ENCODE measurements at regions not wholly inside any gene's neighbourhood (a gene's known extent, or its start where the extent isn't known, plus 50 kb on each side); places are given as distances from the start of the nearest gene placed in this dataset.

DNA sequence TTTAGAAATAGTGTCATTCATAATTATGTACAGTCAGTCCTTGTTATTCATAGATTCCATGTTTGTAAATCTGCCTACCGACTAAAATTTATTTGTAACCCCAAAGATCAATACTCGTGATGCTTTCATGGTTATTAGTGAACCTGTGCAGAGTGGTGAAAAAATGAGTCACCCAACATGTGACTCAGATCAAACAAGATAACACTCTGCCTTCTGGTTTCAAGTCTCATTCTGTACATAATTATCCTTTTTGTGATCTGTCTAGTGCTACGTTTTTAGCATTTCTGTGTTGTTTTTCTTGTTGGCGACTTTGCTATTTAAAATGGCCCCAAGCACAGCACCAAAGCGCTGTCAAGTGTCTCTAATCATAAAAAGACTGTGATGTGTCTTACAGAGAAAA, 274.7 kb downstream of the SUCLA2 start:
- Mint-ChIP-seq H3K27me3 (ENCODE audit: low read depth) (no peaks in the 10 kb centered on the region), H3K4me1 (no peaks in the 10 kb centered on the region), H3K27ac (ENCODE audit: unreplicated experiment) (no peak overlapping the region), H3K9me3 (peaks cover 3% of the 10 kb centered on the region), H3K4me3 (no peak overlapping the region), H3K36me3 (ENCODE audit: low read depth) (no peaks in the 10 kb centered on the region)
- TF ChIP-seq, protein P1, sequence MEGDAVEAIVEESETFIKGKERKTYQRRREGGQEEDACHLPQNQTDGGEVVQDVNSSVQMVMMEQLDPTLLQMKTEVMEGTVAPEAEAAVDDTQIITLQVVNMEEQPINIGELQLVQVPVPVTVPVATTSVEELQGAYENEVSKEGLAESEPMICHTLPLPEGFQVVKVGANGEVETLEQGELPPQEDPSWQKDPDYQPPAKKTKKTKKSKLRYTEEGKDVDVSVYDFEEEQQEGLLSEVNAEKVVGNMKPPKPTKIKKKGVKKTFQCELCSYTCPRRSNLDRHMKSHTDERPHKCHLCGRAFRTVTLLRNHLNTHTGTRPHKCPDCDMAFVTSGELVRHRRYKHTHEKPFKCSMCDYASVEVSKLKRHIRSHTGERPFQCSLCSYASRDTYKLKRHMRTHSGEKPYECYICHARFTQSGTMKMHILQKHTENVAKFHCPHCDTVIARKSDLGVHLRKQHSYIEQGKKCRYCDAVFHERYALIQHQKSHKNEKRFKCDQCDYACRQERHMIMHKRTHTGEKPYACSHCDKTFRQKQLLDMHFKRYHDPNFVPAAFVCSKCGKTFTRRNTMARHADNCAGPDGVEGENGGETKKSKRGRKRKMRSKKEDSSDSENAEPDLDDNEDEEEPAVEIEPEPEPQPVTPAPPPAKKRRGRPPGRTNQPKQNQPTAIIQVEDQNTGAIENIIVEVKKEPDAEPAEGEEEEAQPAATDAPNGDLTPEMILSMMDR (conservative IDR thresholded peaks at IDR 0.05) = no peak
- no peak for DNase-seq (ENCODE audit: low read depth, low spot score)

DNA sequence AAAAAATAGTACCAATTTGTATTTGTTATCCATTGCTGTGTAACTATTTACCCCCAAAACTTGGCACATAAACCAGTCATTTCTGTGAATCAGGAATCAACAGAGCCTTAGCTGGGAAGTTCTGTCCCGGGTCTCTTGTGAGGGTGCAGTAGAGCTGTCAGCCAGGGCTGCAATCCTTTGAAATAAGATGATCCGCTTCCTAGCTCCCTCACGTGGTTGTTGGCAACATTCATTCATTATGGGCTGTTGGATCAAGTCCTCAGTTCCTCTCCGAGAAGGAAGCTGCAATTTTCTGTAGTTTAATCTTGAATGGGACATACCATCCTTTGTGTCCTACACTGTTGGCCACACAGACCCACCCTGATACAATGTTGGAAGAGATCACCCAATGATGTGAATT, 277.2 kb downstream of the SUCLA2 start:
- Mint-ChIP-seq H3K9me3 (peaks cover 3% of the 10 kb centered on the region), H3K4me3 (no peak overlapping the region), H3K27me3 (ENCODE audit: low read depth) (no peaks in the 10 kb centered on the region), H3K27ac (ENCODE audit: unreplicated experiment) (no peak overlapping the region), H3K36me3 (ENCODE audit: low read depth) (no peaks in the 10 kb centered on the region), H3K4me1 (no peaks in the 10 kb centered on the region)
- TF ChIP-seq, protein P1 (conservative IDR thresholded peaks at IDR 0.05) = no peak
- DNase-seq (ENCODE audit: low read depth, low spot score) = no peak

DNA sequence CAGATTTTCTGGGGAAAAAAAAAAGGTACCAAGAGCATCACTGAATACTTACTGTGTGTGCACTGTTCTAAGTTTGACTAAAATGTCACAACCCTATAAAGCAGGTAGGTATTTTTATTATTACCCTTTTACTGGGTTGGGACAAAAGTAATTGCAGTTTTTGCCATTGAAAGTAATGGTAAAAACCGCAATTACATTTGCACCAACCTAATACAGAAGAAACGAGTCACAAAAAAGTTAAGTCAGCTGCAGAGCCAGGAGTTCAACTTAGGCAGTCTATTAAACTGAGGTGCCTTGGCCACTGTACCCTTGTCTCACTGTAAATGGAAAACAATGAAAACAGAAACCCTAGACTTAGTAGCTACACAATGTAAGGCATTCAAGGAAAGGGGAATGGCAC, 281.9 kb downstream of the SUCLA2 start:
- Mint-ChIP-seq H3K9me3 (no peaks in the 10 kb centered on the region), H3K27ac (ENCODE audit: unreplicated experiment) (no peak overlapping the region)
- TF ChIP-seq, protein P1 (conservative IDR thresholded peaks at IDR 0.05) = no peak

DNA sequence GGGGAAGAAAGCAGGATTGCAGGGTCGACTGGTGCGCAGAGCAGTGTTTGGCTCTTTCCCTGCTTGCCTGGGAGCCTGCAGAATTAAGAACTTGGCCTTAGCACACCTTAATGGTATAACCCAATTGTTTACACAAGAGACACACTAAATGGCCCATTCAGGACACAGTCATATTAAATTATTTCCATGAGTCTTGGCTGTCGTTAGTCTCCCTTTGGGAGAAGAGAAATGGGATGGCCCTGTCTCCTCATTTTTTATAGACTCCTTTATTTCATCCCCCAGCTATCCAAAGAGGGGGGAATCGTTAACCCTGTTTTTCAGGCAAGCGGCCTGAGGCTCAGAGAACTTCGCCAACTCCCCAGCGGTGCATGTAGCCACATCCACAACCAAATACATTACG, 282.5 kb downstream of the SUCLA2 start:
- Mint-ChIP-seq H3K36me3 (ENCODE audit: low read depth) (no peaks in the 10 kb centered on the region), H3K4me3 (no peak overlapping the region), H3K27me3 (ENCODE audit: low read depth) (no peaks in the 10 kb centered on the region), H3K27ac (ENCODE audit: unreplicated experiment) (no peak overlapping the region), H3K9me3 (no peaks in the 10 kb centered on the region), H3K4me1 (no peaks in the 10 kb centered on the region)
- TF ChIP-seq, protein P1 (conservative IDR thresholded peaks at IDR 0.05) = no peak
- DNase-seq (ENCODE audit: low read depth, low spot score) = no peak

More for the DNA sequence above, 281.9 kb downstream of the SUCLA2 start:
- Mint-ChIP-seq H3K36me3 (ENCODE audit: low read depth) (no peaks in the 10 kb centered on the region), H3K4me3 (no peak overlapping the region), H3K4me1 (no peaks in the 10 kb centered on the region), H3K27me3 (ENCODE audit: low read depth) (no peaks in the 10 kb centered on the region)
- no peak for DNase-seq (ENCODE audit: low read depth, low spot score)

DNA sequence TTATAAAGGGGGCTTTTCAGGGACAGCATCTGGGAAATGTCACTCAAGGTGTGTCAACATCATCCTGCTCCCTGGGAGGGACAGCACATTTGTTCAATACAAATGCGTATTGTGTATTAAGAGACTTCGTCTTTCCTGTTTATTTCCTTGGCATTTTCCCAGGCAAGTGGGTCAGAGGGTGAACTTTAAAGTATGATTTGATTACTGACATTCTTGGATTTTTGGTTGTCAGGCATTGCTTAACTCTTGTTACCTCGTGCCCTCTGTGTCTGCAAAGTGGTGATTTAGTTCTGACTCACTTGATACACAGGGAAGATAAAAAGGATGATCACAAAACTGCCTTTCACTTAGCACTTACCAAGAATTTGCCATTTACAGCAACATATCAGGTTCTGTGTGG, 292.7 kb downstream of the SUCLA2 start:
- Mint-ChIP-seq H3K4me3 (no peak overlapping the region), H3K27ac (ENCODE audit: unreplicated experiment) (no peak overlapping the region), H3K4me1 (no peaks in the 10 kb centered on the region), H3K9me3 (peaks cover 3% of the 10 kb centered on the region), H3K27me3 (ENCODE audit: low read depth) (no peaks in the 10 kb centered on the region), H3K36me3 (ENCODE audit: low read depth) (peaks cover 3% of the 10 kb centered on the region)
- no peak for DNase-seq (ENCODE audit: low read depth, low spot score)
- TF ChIP-seq, protein P1 (conservative IDR thresholded peaks at IDR 0.05) = no peak

DNA sequence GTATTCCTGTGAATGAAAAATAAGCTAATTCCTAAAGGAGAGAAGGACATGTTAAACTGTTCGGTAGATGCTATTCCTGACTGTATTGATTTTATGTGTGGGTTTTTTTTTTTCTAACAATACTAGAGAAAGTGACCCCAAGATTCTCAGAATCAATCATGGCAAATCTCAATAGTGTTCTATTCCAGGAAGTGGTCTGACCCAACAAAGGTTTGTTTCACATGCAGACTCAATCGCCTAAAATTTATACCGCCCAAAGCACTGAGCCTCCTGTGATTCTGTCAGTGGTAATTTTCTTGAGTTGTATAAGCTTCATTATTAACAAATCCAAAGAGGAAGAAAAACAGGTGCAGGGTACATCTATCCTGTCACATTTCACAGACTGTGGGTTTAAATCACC, 293.7 kb downstream of the SUCLA2 start:
- TF ChIP-seq, protein P1 (conservative IDR thresholded peaks at IDR 0.05) = no peak
- Mint-ChIP-seq H3K9me3 (peaks cover 3% of the 10 kb centered on the region), H3K27me3 (ENCODE audit: low read depth) (no peaks in the 10 kb centered on the region), H3K36me3 (ENCODE audit: low read depth) (peaks cover 3% of the 10 kb centered on the region), H3K27ac (ENCODE audit: unreplicated experiment) (no peak overlapping the region), H3K4me1 (no peaks in the 10 kb centered on the region), H3K4me3 (no peak overlapping the region)
- DNase-seq (ENCODE audit: low read depth, low spot score) = no peak

Data from neural crest cell (in vitro differentiated cells).